ENCODE measurements at regions not wholly inside any gene's neighbourhood (a gene's known extent, or its start where the extent isn't known, plus 50 kb on each side); places are given as distances from the start of the nearest gene placed in this dataset.
A peak's percentile ranks its signal among the peaks of the same experiment; 100 is the strongest.

GRCh38 chr16:85171004-85171758 is 58.9 kb upstream of the CIBAR2 start (continued):
- TF ChIP-seq CREBL2 (CRISPR knock-in tag; IDR thresholded peaks at IDR 0.05; ENCODE audit: borderline replicate concordance) (0 out of 2 replicates have a peak, but pooled peaks have one; percentile 59), ZNF136 (CRISPR knock-in tag; IDR thresholded peaks at IDR 0.05; ENCODE audit: low read depth) (no peak), ZNF674 (CRISPR knock-in tag; IDR thresholded peaks at IDR 0.05; ENCODE audit: low read depth) (no peak), SIN3A (IDR thresholded peaks at IDR 0.05; ENCODE audit: borderline replicate concordance, low read depth, low read length) (no peak), SP140L (CRISPR knock-in tag; IDR thresholded peaks at IDR 0.05; ENCODE audit: borderline replicate concordance) (no peak), ZBTB49 (CRISPR knock-in tag; IDR thresholded peaks at IDR 0.05; ENCODE audit: borderline replicate concordance) (no peak), TRAFD1 (CRISPR knock-in tag; IDR thresholded peaks at IDR 0.05; ENCODE audit: borderline replicate concordance) (no peak), ZFP62 (CRISPR knock-in tag; IDR thresholded peaks at IDR 0.05) (no peak), HDAC1 (CRISPR knock-in tag; IDR thresholded peaks at IDR 0.05) (peak; percentile 21; the same call in 1 of the 2 replicates), HMGXB4 (CRISPR knock-in tag; IDR thresholded peaks at IDR 0.05; ENCODE audit: borderline replicate concordance in 1 of 2, low read depth in 1 of 2) (no peak; a peak in 1 of 4 replicates), ARID4A (CRISPR knock-in tag; IDR thresholded peaks at IDR 0.05; ENCODE audit: borderline replicate concordance) (0 out of 2 replicates have a peak, but pooled peaks have one; percentile 11), JUND (CRISPR knock-in tag; IDR thresholded peaks at IDR 0.05) (no peak), ZFX (CRISPR knock-in tag; IDR thresholded peaks at IDR 0.05; ENCODE audit: low read depth) (0 out of 2 replicates have a peak, but pooled peaks have one; percentile 29), ZGPAT (CRISPR knock-in tag; IDR thresholded peaks at IDR 0.05) (no peak), HOXA9 (CRISPR knock-in tag; IDR thresholded peaks at IDR 0.05; ENCODE audit: borderline replicate concordance) (0 out of 2 replicates have a peak, but pooled peaks have one; percentile 17)
